H9 (cell line): ENCODE measurements at regions not wholly inside any gene's neighbourhood (a gene's known extent, or its start where the extent isn't known, plus 50 kb on each side); places are given as distances from the start of the nearest gene placed in this dataset.

Source experiments
- DNase-seq: peaks from one replicate; pipeline ENCODE4 v3.0.0-alpha.2; 2017
- H2AFZ ChIP-seq: one replicate; pipeline ENCODE4 v1.6.1; 2013; ENCODE audit warnings: mild to moderate bottlenecking, low read length, control low read depth, moderate library complexity
- H2AK5ac ChIP-seq: 2 replicates; pipeline ENCODE4 v1.6.1; 2013; ENCODE audit warnings: low read length, control low read depth, mixed read lengths; ENCODE audit not compliant: insufficient read length
- H2BK120ac ChIP-seq: one replicate; pipeline ENCODE4 v1.6.1; 2013; ENCODE audit warnings: low read depth, mild to moderate bottlenecking, low read length, control low read depth, inconsistent platforms; ENCODE audit not compliant: poor library complexity, severe bottlenecking
- H2BK12ac ChIP-seq: 2 replicates; pipeline ENCODE4 v1.6.1; 2013; ENCODE audit warnings: low read length, control low read depth, mixed read lengths, low read depth; ENCODE audit not compliant: insufficient read length
- H2BK15ac ChIP-seq: 2 replicates; pipeline ENCODE4 v1.6.1; 2013; ENCODE audit warnings: low read depth, low read length, control low read depth
- H2BK20ac ChIP-seq: one replicate; pipeline ENCODE4 v1.6.1; 2013; ENCODE audit warnings: low read depth, mild to moderate bottlenecking, low read length, control low read depth, inconsistent platforms; ENCODE audit not compliant: poor library complexity, severe bottlenecking
- H2BK5ac ChIP-seq: 2 replicates; pipeline ENCODE4 v1.6.1; 2013; ENCODE audit warnings: low read length, control low read depth, mixed read lengths; ENCODE audit not compliant: insufficient read length
- H3K14ac ChIP-seq: 2 replicates; pipeline ENCODE4 v1.6.1; 2013; ENCODE audit warnings: low read length, control low read depth; ENCODE audit not compliant: insufficient read depth
- H3K18ac ChIP-seq: 2 replicates; pipeline ENCODE4 v1.6.1; 2013; ENCODE audit warnings: low read depth, mild to moderate bottlenecking, mixed read lengths, low read length, control low read depth; ENCODE audit not compliant: insufficient read length
- H3K23ac ChIP-seq: 2 replicates; pipeline ENCODE4 v1.6.1; 2013; ENCODE audit warnings: low read length, control low read depth, mixed read lengths, low read depth; ENCODE audit not compliant: insufficient read length
- H3K23me2 ChIP-seq: 2 replicates; pipeline ENCODE4 v1.6.1; 2013; ENCODE audit warnings: low read depth, mild to moderate bottlenecking, mixed read lengths, low read length, control low read depth; ENCODE audit not compliant: insufficient read length, poor library complexity, severe bottlenecking
- H3K27ac ChIP-seq: 2 replicates; pipeline ENCODE4 v1.5.1; 2013; ENCODE audit warnings: low read length, control low read depth, mixed read lengths, low read depth; ENCODE audit not compliant: insufficient read length
- H3K27me3 ChIP-seq: 2 replicates; pipeline ENCODE4 v1.6.1; 2013; ENCODE audit warnings: low read length, control low read depth, inconsistent platforms; ENCODE audit not compliant: insufficient read depth
- H3K4ac ChIP-seq: 2 replicates; pipeline ENCODE4 v1.6.1; 2013; ENCODE audit warnings: low read depth, mild to moderate bottlenecking, control low read depth, inconsistent platforms, low read length, moderate library complexity
- H3K4me1 ChIP-seq: 2 replicates; pipeline ENCODE4 v1.6.1; 2013; ENCODE audit warnings: low read length, control low read depth, inconsistent platforms; ENCODE audit not compliant: insufficient read depth
- H3K4me2 ChIP-seq: 2 replicates; pipeline ENCODE4 v1.6.1; 2013; ENCODE audit warnings: low read length, control low read depth, mixed read lengths; ENCODE audit not compliant: insufficient read length, insufficient read depth
- H3K56ac ChIP-seq: 2 replicates; pipeline ENCODE4 v1.6.1; 2013; ENCODE audit warnings: low read depth, mild to moderate bottlenecking, mixed read lengths, low read length, control low read depth; ENCODE audit not compliant: insufficient read length
- H3K79me1 ChIP-seq: 2 replicates; pipeline ENCODE4 v1.6.1; 2013; ENCODE audit warnings: low read depth, mild to moderate bottlenecking, moderate library complexity, low read length, control low read depth, inconsistent platforms; ENCODE audit not compliant: insufficient read depth, poor library complexity, severe bottlenecking
- H3K79me2 ChIP-seq: 2 replicates; pipeline ENCODE4 v1.6.1; 2013; ENCODE audit warnings: low read length, control low read depth, inconsistent platforms; ENCODE audit not compliant: insufficient read depth
- H3K9ac ChIP-seq: 2 replicates; pipeline ENCODE4 v1.6.1; 2013; ENCODE audit warnings: low read length, control low read depth, mixed read lengths; ENCODE audit not compliant: insufficient read length; ENCODE audit errors: extremely low read depth
- H3K9me3 ChIP-seq: one replicate; pipeline ENCODE4 v1.6.1; 2013; ENCODE audit warnings: low read depth, low read length, inconsistent platforms; ENCODE audit not compliant: control insufficient read depth
- H3T11ph ChIP-seq: one replicate; pipeline ENCODE4 v1.6.1; 2013; ENCODE audit warnings: mild to moderate bottlenecking, low read length, control low read depth, inconsistent platforms
- H4K20me1 ChIP-seq: one replicate; pipeline ENCODE4 v1.6.1; 2013; ENCODE audit not compliant: control insufficient read depth, insufficient read length, insufficient read depth
- H4K5ac ChIP-seq: 2 replicates; pipeline ENCODE4 v1.6.1; 2013; ENCODE audit warnings: low read depth, mild to moderate bottlenecking, mixed read lengths, low read length, control low read depth; ENCODE audit not compliant: insufficient read length
- H4K8ac ChIP-seq: replicated peaks from 2 replicates; pipeline ENCODE4 v1.6.1; 2013; ENCODE audit warnings: low read length, control low read depth, mixed read lengths, low read depth; ENCODE audit not compliant: insufficient read length
- H4K91ac ChIP-seq: 2 replicates; pipeline ENCODE4 v1.6.1; 2013; ENCODE audit warnings: low read depth, mild to moderate bottlenecking, moderate library complexity, mixed read lengths, low read length, control low read depth; ENCODE audit not compliant: insufficient read length
- H3K27ac Mint-ChIP-seq, 3 experiments: 2 replicates in 2 of 3; 3 replicates in 1 of 3; pipeline ENCODE4 v1.8.0; 2020 to 2021; ENCODE audit warnings: mixed read lengths in 3 of 3, mild to moderate bottlenecking in 1 of 3, moderate library complexity in 1 of 3
- H3K27me3 Mint-ChIP-seq: 2 replicates; pipeline ENCODE4 v1.8.0; 2021; ENCODE audit warnings: low read depth, mild to moderate bottlenecking, moderate library complexity, mixed read lengths
- H3K36me3 Mint-ChIP-seq, 3 experiments: 2 replicates in 2 of 3; 3 replicates in 1 of 3; pipeline ENCODE4 v1.8.0; 2020 to 2021; ENCODE audit warnings: low read depth in 3 of 3, mixed read lengths in 3 of 3; ENCODE audit not compliant: insufficient read depth in 1 of 3
- H3K4me1 Mint-ChIP-seq, 2 experiments: 2 replicates each; pipeline ENCODE4 v1.8.0; 2020; ENCODE audit warnings: mixed read lengths in 2 of 2
- H3K4me3 Mint-ChIP-seq, 2 experiments: 2 replicates in 1 of 2; 3 replicates in 1 of 2; pipeline ENCODE4 v1.8.0; 2020 to 2021; ENCODE audit warnings: mild to moderate bottlenecking in 2 of 2, mixed read lengths in 2 of 2, moderate library complexity in 1 of 2
- H3K9me3 Mint-ChIP-seq, 2 experiments: 2 replicates in 1 of 2; 3 replicates in 1 of 2; pipeline ENCODE4 v1.8.0; 2020; ENCODE audit warnings: mild to moderate bottlenecking in 2 of 2, mixed read lengths in 2 of 2, moderate library complexity in 1 of 2
- CTCF ChIP-seq: fragments of 200-600 bp; sonication (generic); conservative IDR thresholded peaks from 3 replicates; pipeline ENCODE4 v1.8.0; 2021; ENCODE audit warnings: antibody characterized with exemption, mild to moderate bottlenecking
- WGBS: extraction: QIAGEN DNeasy Blood & Tissue Kit; methylation state at CpG from one replicate; pipeline ENCODE4 v1.1.7; 2013; ENCODE audit warnings: missing lambda C conversion rate, low lambda C conversion rate, mixed read lengths; ENCODE audit not compliant: insufficient read length; ENCODE audit errors: extremely low coverage; 5-methylcytosine and 5-hydroxymethylcytosine counted together

DNA sequence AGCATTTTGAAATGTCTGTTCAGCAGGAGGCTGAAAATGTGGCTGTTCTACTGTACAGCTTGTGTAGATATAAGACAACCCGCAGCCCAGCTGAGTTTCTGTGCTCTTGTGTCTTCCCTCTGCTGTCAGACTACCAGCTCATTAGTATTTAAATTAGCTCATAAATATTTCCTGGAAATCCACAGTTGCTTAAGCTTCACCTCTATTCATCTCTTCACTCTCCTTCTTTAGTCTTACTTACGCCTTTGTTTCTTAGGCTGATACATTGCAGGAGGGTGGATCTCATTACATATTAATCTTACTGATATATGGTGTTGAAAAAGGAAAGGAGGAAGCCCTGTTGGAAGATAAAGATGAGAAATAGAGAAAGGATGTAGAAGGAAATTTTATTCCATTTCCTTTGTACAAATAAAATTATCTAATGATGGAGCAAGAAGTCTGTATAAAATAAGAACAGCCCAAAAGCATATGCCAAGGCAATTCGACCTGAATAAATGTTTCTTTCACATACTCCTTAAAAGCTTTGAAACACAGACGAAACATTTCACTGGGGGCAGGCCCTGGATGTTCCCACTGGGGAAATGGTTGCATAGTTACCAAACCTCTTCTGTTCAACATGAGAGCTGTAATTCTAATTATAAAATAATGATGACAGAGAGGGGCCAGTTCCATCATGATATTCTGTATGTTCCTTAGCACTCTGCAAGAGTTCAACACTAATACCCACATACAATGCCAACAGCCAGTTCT lies 111.8 kb upstream of the APC start:
- H2BK5ac ChIP-seq = no peak overlapping the region
- H3T11ph ChIP-seq = no peak overlapping the region
- H2BK15ac ChIP-seq = no peak overlapping the region
- no peak overlapping the region for H3K4ac ChIP-seq
- TF ChIP-seq CTCF = no peak
- no peaks in the 10 kb centered on the region for H3K79me2 ChIP-seq
- no peaks in the 10 kb centered on the region for H3K23me2 ChIP-seq
- no peak overlapping the region for H2BK20ac ChIP-seq
- DNase-seq = no peak
- H2BK120ac ChIP-seq = no peak overlapping the region
- WGBS = no CpG with 5 or more reads among the region's 4 CpGs
- no peak overlapping the region for H3K18ac ChIP-seq
- no peak overlapping the region for H4K5ac ChIP-seq
- H3K27ac Mint-ChIP-seq = no peak overlapping the region
- no peak overlapping the region for H2BK12ac ChIP-seq
- no peaks in the 10 kb centered on the region for H3K27me3 Mint-ChIP-seq
- H4K91ac ChIP-seq = no peak overlapping the region
- no peak overlapping the region for H3K23ac ChIP-seq
- no peak overlapping the region for H3K4me3 Mint-ChIP-seq
- no peaks in the 10 kb centered on the region for H3K36me3 Mint-ChIP-seq
- H3K4me2 ChIP-seq = no peak overlapping the region
- H4K20me1 ChIP-seq = no peaks in the 10 kb centered on the region
- H2AFZ ChIP-seq = no peak overlapping the region
- peaks cover 2% of the 10 kb centered on the region; the same call in 1 of the 2 replicates for H3K4me1 ChIP-seq
- H3K27me3 ChIP-seq = no peaks in the 10 kb centered on the region
- H3K79me1 ChIP-seq = no peaks in the 10 kb centered on the region
- peaks cover 14 to 21% of the 10 kb centered on the region in 2 experiments for H3K4me1 Mint-ChIP-seq
- H3K9me3 ChIP-seq = no peaks in the 10 kb centered on the region
- no peaks in the 10 kb centered on the region; a peak in 1 of 5 replicates for H3K9me3 Mint-ChIP-seq
- H3K14ac ChIP-seq = no peak overlapping the region
- H2AK5ac ChIP-seq = no peak overlapping the region
- H3K56ac ChIP-seq = no peak overlapping the region
- H3K9ac ChIP-seq = no peak overlapping the region
- no peak overlapping the region for H4K8ac ChIP-seq
- no peak overlapping the region for H3K27ac ChIP-seq
